C4-2B (cell line): ENCODE measurements at regions not wholly inside any gene's neighbourhood (a gene's known extent, or its start where the extent isn't known, plus 50 kb on each side); places are given as distances from the start of the nearest gene placed in this dataset.

Source experiments
- CTCF ChIP-seq: fragments of 450-650 bp; conservative IDR thresholded peaks from 2 replicates; pipeline ENCODE4 v1.5.1; 2017; ENCODE audit warnings: mild to moderate bottlenecking
- ZFX ChIP-seq: fragments of 450-650 bp; IDR thresholded peaks from 2 replicates; pipeline ENCODE4 v1.6.1; 2017

- no peak for TF ChIP-seq CTCF
- TF ChIP-seq ZFX, result no peak
Observed at GRCh38 chr5:93807846-93808245, 66.4 kb upstream of the POU5F2 start.
